Choroid plexus epithelial cell (primary cell): ENCODE measurements at regions not wholly inside any gene's neighbourhood (a gene's known extent, or its start where the extent isn't known, plus 50 kb on each side); places are given as distances from the start of the nearest gene placed in this dataset.

ENCODE experiments used
- DNase-seq: peaks from one replicate; pipeline ENCODE4 v3.0.0-alpha.2; 2010; ENCODE audit warnings: low read depth
- H3K4me3 ChIP-seq: 2 replicates; pipeline ENCODE4 v1.5.1; 2011; ENCODE audit warnings: low read depth, mild to moderate bottlenecking, control low read depth, low read length, moderate library complexity
- TF ChIP-seq, protein P1 (sequence below): conservative IDR thresholded peaks from 2 replicates; pipeline ENCODE4 v1.5.1; 2011; ENCODE audit warnings: low read depth, mild to moderate bottlenecking, control low read depth, inconsistent platforms, low read length, moderate library complexity

GRCh38 chr13:80548915-80549314 is 208.0 kb upstream of the SPRY2 start:
- no peak for DNase-seq
- H3K4me3 ChIP-seq, result no peak overlapping the region
- TF ChIP-seq, protein P1, sequence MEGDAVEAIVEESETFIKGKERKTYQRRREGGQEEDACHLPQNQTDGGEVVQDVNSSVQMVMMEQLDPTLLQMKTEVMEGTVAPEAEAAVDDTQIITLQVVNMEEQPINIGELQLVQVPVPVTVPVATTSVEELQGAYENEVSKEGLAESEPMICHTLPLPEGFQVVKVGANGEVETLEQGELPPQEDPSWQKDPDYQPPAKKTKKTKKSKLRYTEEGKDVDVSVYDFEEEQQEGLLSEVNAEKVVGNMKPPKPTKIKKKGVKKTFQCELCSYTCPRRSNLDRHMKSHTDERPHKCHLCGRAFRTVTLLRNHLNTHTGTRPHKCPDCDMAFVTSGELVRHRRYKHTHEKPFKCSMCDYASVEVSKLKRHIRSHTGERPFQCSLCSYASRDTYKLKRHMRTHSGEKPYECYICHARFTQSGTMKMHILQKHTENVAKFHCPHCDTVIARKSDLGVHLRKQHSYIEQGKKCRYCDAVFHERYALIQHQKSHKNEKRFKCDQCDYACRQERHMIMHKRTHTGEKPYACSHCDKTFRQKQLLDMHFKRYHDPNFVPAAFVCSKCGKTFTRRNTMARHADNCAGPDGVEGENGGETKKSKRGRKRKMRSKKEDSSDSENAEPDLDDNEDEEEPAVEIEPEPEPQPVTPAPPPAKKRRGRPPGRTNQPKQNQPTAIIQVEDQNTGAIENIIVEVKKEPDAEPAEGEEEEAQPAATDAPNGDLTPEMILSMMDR, result no peak

DNA sequence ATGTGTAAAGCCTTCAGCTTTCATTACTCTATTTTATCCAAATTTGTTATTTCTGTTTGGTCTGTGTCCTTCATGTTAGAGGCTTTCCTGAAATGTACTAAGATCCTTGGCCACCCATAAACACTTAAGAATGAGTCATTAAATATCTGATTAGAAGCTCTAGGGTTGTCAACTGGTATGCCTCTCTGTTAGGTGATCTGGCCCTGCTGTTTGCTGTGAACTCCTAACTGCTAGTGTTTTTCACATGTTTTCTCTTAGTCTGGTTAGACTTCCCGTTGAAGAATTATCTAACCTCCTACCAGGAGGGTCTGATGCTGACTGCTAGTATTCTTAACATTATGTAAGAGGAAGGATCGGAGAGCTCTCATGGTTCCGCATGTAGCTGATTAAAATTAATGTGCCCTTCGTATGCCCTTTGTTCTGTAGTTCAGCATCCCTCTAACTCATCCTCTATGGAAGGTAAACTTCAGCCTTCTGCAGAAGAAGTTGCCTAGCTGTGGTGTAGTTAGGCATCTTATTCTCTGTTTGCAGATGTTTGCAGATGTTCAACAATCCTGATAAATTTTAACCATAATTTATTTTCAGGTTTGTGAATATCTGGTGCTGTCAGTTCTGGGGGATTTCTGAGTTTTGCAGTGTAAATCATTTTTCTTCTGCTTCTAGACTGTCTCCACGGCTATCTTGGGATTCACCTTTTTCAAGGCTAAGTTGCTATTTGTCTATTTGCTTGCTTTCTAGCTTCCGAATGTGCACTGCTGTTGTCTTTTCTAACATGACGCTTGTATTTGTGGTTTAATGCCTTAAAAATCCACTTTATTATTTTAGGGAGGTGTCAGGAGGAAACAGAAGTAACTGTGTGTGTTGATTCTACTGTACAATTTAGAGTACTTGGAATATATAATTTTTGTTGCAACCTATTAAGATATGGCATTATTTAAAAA is 207.2 kb upstream of the SPRY2 start:
- peak; percentile 82 for DNase-seq
- TF ChIP-seq, protein P1, result no peak
- no peak overlapping the region for H3K4me3 ChIP-seq

GRCh38 chr13:80547341-80547740 is 206.4 kb upstream of the SPRY2 start:
- no peak for DNase-seq

DNA sequence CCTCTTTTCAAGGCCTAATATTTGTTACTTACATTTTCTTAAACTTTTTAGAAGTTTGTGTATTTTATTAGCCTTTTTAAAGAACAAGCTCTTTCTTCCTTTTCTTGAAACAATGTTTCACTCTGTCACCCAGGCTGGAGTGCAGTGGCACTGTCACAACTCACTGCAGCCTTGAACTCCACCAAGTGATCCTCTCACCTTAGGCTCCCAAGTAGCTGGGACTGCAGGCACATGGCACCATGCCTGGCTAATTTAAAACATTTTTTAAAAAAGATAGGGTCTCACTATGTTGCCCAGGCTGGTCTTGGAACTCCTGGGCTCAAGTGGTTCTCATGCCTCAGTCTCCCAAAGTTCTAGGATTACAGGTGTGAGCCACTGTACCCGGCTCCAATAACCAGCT is 192.2 kb upstream of the SPRY2 start:
- no peak for DNase-seq
- TF ChIP-seq, protein P1, result no peak
- no peak overlapping the region for H3K4me3 ChIP-seq

More at GRCh38 chr13:80547341-80547740, 206.4 kb upstream of the SPRY2 start:
- TF ChIP-seq, protein P1, result no peak
- no peak overlapping the region for H3K4me3 ChIP-seq

DNA sequence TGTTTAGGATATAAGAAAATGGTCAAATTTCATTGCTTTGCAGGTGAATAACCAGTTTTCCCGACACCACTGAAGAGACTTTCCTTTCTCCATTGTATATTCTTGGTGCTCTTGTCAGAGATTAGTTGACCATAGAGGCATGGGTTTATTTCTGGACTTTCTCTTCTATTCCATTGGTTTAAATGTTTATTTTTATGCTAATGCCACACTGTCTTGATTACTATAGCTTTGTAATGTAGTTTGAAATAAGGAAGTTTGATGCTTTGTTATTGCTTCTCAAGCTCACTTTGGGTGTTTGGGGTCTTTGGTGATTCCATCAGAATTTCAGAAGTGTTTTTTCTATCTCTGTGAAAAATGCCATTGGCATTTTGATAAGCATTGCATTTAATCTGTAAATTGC is 190.0 kb upstream of the SPRY2 start:
- TF ChIP-seq, protein P1, result no peak
- DNase-seq, result no peak
- no peak overlapping the region for H3K4me3 ChIP-seq

DNA sequence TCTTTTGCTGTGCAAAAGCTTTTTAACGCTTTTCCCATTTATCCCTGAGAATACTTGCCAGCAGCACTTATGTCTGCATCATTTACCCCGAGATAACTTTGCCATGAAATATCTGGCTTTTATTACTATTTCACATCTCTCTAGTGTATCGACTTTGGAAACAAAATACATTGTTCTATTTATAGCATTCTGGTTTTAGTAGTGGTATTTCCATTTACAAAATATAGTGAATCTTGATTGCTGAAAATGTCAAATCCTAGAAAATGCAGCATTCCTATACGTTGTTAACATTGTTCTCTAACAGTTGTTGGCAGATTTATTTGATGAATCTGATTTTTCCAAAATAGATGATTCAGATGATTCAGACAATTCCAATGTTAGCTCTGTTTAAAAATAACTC is 189.3 kb upstream of the SPRY2 start:
- TF ChIP-seq, protein P1, result no peak
- H3K4me3 ChIP-seq, result no peak overlapping the region
- DNase-seq, result no peak

- H3K4me3 ChIP-seq, result no peak overlapping the region
- TF ChIP-seq, protein P1, result no peak
- peak; percentile 41 for DNase-seq
Observed at GRCh38 chr13:80529734-80530133, 188.8 kb upstream of the SPRY2 start.
